ENCODE measurements at regions not wholly inside any gene's neighbourhood (a gene's known extent, or its start where the extent isn't known, plus 50 kb on each side); places are given as distances from the start of the nearest gene placed in this dataset.

DNA sequence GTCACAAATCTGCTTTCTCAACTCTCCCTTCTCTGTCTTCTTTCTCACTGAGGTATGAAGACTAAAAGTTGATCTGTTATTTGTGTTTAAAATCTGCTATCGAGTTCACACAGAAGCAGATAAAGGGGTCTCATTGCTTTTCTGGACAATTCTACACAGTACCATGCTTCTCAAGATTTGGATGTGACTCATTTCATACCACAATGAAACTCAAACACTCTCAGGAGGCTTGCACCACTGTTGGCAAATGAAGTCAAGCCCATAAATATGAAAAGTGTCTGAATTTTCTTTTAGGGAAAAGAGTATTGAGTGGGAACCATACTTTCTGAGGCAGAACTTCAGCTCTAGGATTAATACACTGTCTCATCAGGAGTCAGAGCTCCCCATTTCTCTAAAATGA, 274.6 kb upstream of the CYRIA start:
- Histone ChIP-seq H3K36me3 (ENCODE audit: low read length) (no peaks in the 10 kb centered on the region), H3K27me3 (ENCODE audit: low read length) (no peaks in the 10 kb centered on the region), H3K9me3 (ENCODE audit: insufficient read depth, low read length) (no peaks in the 10 kb centered on the region), H4K20me1 (ENCODE audit: low read depth, low read length) (no peaks in the 10 kb centered on the region), H3K9ac (ENCODE audit: low read length) (no peak overlapping the region), H3K27ac (ENCODE audit: low read depth, low read length) (no peak overlapping the region), H3K4me3 (ENCODE audit: insufficient read depth, low read length, poor library complexity, severe bottlenecking) (no peak overlapping the region), H3K9me2 (replicated peaks; ENCODE audit: insufficient read depth, low read length) (no peaks in the 10 kb centered on the region), H2AFZ (ENCODE audit: low read depth, low read length, severe bottlenecking) (no peak overlapping the region), H3K79me2 (ENCODE audit: insufficient read depth, low read length) (no peaks in the 10 kb centered on the region), H3F3A (ENCODE audit: insufficient read depth) (no peaks in the 10 kb centered on the region), H3K4me2 (ENCODE audit: low read depth, low read length, poor library complexity, severe bottlenecking) (no peak overlapping the region)
- TF ChIP-seq, protein P1, sequence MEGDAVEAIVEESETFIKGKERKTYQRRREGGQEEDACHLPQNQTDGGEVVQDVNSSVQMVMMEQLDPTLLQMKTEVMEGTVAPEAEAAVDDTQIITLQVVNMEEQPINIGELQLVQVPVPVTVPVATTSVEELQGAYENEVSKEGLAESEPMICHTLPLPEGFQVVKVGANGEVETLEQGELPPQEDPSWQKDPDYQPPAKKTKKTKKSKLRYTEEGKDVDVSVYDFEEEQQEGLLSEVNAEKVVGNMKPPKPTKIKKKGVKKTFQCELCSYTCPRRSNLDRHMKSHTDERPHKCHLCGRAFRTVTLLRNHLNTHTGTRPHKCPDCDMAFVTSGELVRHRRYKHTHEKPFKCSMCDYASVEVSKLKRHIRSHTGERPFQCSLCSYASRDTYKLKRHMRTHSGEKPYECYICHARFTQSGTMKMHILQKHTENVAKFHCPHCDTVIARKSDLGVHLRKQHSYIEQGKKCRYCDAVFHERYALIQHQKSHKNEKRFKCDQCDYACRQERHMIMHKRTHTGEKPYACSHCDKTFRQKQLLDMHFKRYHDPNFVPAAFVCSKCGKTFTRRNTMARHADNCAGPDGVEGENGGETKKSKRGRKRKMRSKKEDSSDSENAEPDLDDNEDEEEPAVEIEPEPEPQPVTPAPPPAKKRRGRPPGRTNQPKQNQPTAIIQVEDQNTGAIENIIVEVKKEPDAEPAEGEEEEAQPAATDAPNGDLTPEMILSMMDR (IDR thresholded peaks at IDR 0.05; ENCODE audit: insufficient read depth, low read length, poor library complexity, severe bottlenecking), result no peak
- no peak for TF ChIP-seq EZH2phosphoT487 (conservative IDR thresholded peaks at IDR 0.05; ENCODE audit: low read length)

DNA sequence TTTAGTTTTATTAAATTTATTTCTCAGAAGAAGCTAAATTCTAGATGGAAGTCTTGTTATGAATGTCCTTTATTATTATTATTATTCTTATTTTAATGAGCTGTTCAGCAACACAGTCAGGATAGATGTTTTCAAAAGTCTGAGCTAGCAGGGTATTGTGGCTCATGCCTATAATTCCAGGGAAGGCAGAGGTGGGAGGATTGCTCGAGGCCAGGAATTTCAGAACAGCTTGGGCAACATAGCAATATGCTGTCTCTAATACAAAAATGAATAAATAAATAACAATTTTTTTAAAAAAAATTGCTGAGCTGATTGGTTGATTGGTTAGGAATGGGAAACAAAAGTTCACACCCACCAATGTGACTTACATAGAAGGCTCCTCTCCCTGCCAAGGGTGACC, 274.1 kb upstream of the CYRIA start:
- Histone ChIP-seq H3K9me3 (ENCODE audit: insufficient read depth, low read length) (no peaks in the 10 kb centered on the region), H4K20me1 (ENCODE audit: low read depth, low read length) (no peaks in the 10 kb centered on the region), H3K79me2 (ENCODE audit: insufficient read depth, low read length) (no peaks in the 10 kb centered on the region), H3F3A (ENCODE audit: insufficient read depth) (no peaks in the 10 kb centered on the region), H2AFZ (ENCODE audit: low read depth, low read length, severe bottlenecking) (no peak overlapping the region), H3K36me3 (ENCODE audit: low read length) (no peaks in the 10 kb centered on the region), H3K27ac (ENCODE audit: low read depth, low read length) (no peak overlapping the region), H3K4me3 (ENCODE audit: insufficient read depth, low read length, poor library complexity, severe bottlenecking) (no peak overlapping the region), H3K9ac (ENCODE audit: low read length) (no peak overlapping the region), H3K9me2 (replicated peaks; ENCODE audit: insufficient read depth, low read length) (no peaks in the 10 kb centered on the region), H3K27me3 (ENCODE audit: low read length) (no peaks in the 10 kb centered on the region), H3K4me2 (ENCODE audit: low read depth, low read length, poor library complexity, severe bottlenecking) (no peak overlapping the region)
- no peak for TF ChIP-seq EZH2phosphoT487 (conservative IDR thresholded peaks at IDR 0.05; ENCODE audit: low read length)

DNA sequence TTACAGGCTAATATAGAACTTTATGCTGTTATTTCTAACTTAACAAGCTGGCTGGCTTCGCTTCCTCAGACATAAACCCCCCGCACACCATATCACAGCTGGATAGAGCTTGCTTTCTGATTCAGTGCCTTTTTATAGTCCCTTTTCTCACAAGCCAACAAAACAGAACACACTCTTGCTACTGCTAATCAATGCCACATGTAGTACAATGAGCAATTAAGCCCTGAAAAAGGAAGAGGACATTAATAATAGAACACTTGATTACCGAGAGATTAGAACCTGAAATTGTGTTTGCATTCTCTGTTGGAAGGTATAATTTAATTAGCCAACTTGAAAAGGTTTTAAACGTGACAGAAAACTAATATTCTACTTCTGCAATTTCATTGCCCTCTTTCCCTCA, 267.7 kb upstream of the CYRIA start:
- H3K4me3 ChIP-seq (ENCODE audit: insufficient read depth, low read length, poor library complexity, severe bottlenecking), result no peak overlapping the region
- H3K4me2 ChIP-seq (ENCODE audit: low read depth, low read length, poor library complexity, severe bottlenecking), result no peak overlapping the region
- no peak overlapping the region for H2AFZ ChIP-seq (ENCODE audit: low read depth, low read length, severe bottlenecking)
- no peaks in the 10 kb centered on the region for H3F3A ChIP-seq (ENCODE audit: insufficient read depth)
- no peaks in the 10 kb centered on the region for H3K9me3 ChIP-seq (ENCODE audit: insufficient read depth, low read length)
- no peaks in the 10 kb centered on the region for H3K79me2 ChIP-seq (ENCODE audit: insufficient read depth, low read length)
- no peak overlapping the region for H3K27ac ChIP-seq (ENCODE audit: low read depth, low read length)
- no peaks in the 10 kb centered on the region for H3K36me3 ChIP-seq (ENCODE audit: low read length)
- H3K9ac ChIP-seq (ENCODE audit: low read length), result no peak overlapping the region
- 0 out of 2 replicates have a peak, but pooled peaks cover 3% of the 10 kb centered on the region for H3K27me3 ChIP-seq (ENCODE audit: low read length)
- no peaks in the 10 kb centered on the region for H4K20me1 ChIP-seq (ENCODE audit: low read depth, low read length)
- TF ChIP-seq, protein P1 (IDR thresholded peaks at IDR 0.05; ENCODE audit: insufficient read depth, low read length, poor library complexity, severe bottlenecking), result no peak
- no peak for TF ChIP-seq EZH2phosphoT487 (conservative IDR thresholded peaks at IDR 0.05; ENCODE audit: low read length)
- H3K9me2 ChIP-seq (replicated peaks; ENCODE audit: insufficient read depth, low read length), result no peaks in the 10 kb centered on the region

DNA sequence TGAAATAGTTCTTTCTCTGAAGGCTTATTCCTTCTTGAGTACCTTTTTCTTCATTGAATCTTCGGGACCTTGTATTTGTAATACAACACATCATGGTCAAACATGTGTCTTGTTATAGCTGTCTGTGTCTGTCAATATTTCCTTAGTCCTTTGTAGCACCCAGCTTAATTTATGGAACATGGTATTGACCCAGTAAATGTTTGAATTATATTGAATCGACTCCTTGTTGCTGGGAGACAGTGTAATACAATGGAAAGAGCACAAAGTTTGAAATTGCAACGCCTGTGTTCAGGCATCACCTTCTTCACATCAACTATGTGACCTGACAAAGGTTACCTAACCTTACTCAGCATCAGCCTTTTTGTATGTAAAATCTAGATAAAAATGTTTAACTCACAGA, 267.2 kb upstream of the CYRIA start:
- H3K9me2 ChIP-seq (replicated peaks; ENCODE audit: insufficient read depth, low read length), result no peaks in the 10 kb centered on the region
- no peaks in the 10 kb centered on the region for H3K36me3 ChIP-seq (ENCODE audit: low read length)
- H3K9ac ChIP-seq (ENCODE audit: low read length), result no peak overlapping the region
- no peak overlapping the region for H3K4me2 ChIP-seq (ENCODE audit: low read depth, low read length, poor library complexity, severe bottlenecking)
- no peak overlapping the region for H3K27ac ChIP-seq (ENCODE audit: low read depth, low read length)
- no peaks in the 10 kb centered on the region for H3K9me3 ChIP-seq (ENCODE audit: insufficient read depth, low read length)
- TF ChIP-seq EZH2phosphoT487 (conservative IDR thresholded peaks at IDR 0.05; ENCODE audit: low read length), result no peak
- TF ChIP-seq, protein P1 (IDR thresholded peaks at IDR 0.05; ENCODE audit: insufficient read depth, low read length, poor library complexity, severe bottlenecking), result no peak
- H3K79me2 ChIP-seq (ENCODE audit: insufficient read depth, low read length), result no peaks in the 10 kb centered on the region
- no peak overlapping the region for H2AFZ ChIP-seq (ENCODE audit: low read depth, low read length, severe bottlenecking)
- H3K27me3 ChIP-seq (ENCODE audit: low read length), result 0 out of 2 replicates have a peak, but pooled peaks cover 3% of the 10 kb centered on the region
- H3F3A ChIP-seq (ENCODE audit: insufficient read depth), result no peaks in the 10 kb centered on the region
- no peaks in the 10 kb centered on the region for H4K20me1 ChIP-seq (ENCODE audit: low read depth, low read length)
- no peak overlapping the region for H3K4me3 ChIP-seq (ENCODE audit: insufficient read depth, low read length, poor library complexity, severe bottlenecking)

Data from SU-DHL-6 (cell line).